Trophoblast cell (in vitro differentiated cells and primary cell): ENCODE measurements at regions not wholly inside any gene's neighbourhood (a gene's known extent, or its start where the extent isn't known, plus 50 kb on each side); places are given as distances from the start of the nearest gene placed in this dataset.

ENCODE experiments used
- DNase-seq, 2 donors: peaks; one replicate each; pipeline ENCODE4 v3.0.0-alpha.2; 2016
- H2AFZ ChIP-seq: 2 replicates; pipeline ENCODE4 v1.6.1; 2013; ENCODE audit warnings: low read length, moderate library complexity, mild to moderate bottlenecking; ENCODE audit not compliant: insufficient read depth, poor library complexity
- H2AK5ac ChIP-seq: 2 replicates; pipeline ENCODE4 v1.6.1; 2013; ENCODE audit warnings: mild to moderate bottlenecking, low read length
- H2BK120ac ChIP-seq: 2 replicates; pipeline ENCODE4 v1.6.1; 2013; ENCODE audit warnings: low read length, mild to moderate bottlenecking, moderate library complexity; ENCODE audit not compliant: insufficient read depth, poor library complexity
- H2BK12ac ChIP-seq: 2 replicates; pipeline ENCODE4 v1.6.1; 2013; ENCODE audit warnings: mild to moderate bottlenecking, low read length, moderate library complexity
- H2BK5ac ChIP-seq: 2 replicates; pipeline ENCODE4 v1.6.1; 2013; ENCODE audit warnings: low read length, low read depth, moderate library complexity, mild to moderate bottlenecking; ENCODE audit not compliant: poor library complexity
- H3K14ac ChIP-seq: 2 replicates; pipeline ENCODE4 v1.6.1; 2013; ENCODE audit warnings: mild to moderate bottlenecking, low read length
- H3K18ac ChIP-seq: 2 replicates; pipeline ENCODE4 v1.6.1; 2013; ENCODE audit warnings: mild to moderate bottlenecking, low read length
- H3K23ac ChIP-seq: 2 replicates; pipeline ENCODE4 v1.6.1; 2013; ENCODE audit warnings: low read length
- H3K27ac ChIP-seq: 2 replicates; pipeline ENCODE4 v1.5.1; 2013; ENCODE audit warnings: low read depth, mild to moderate bottlenecking, inconsistent platforms, low read length, moderate library complexity
- H3K27me3 ChIP-seq: 2 replicates; pipeline ENCODE4 v1.6.1; 2013; ENCODE audit warnings: inconsistent platforms, mild to moderate bottlenecking, low read length, moderate library complexity; ENCODE audit not compliant: insufficient read depth
- H3K36me3 ChIP-seq, 2 experiments: 1 replicate in 1 of 2; 2 replicates in 1 of 2; pipeline ENCODE4 v1.6.1; 2013; ENCODE audit warnings: low read length in 2 of 2, mild to moderate bottlenecking in 2 of 2, moderate library complexity in 1 of 2; ENCODE audit not compliant: insufficient read depth in 2 of 2, control insufficient read depth in 1 of 2
- H3K4ac ChIP-seq: 2 replicates; pipeline ENCODE4 v1.6.1; 2013; ENCODE audit warnings: low read depth, mild to moderate bottlenecking, low read length, moderate library complexity
- H3K4me1 ChIP-seq, 2 experiments: 1 replicate in 1 of 2; 2 replicates in 1 of 2; pipeline ENCODE4 v1.6.1; 2013; ENCODE audit warnings: low read length in 2 of 2, mild to moderate bottlenecking in 2 of 2, moderate library complexity in 1 of 2; ENCODE audit not compliant: insufficient read depth in 2 of 2, control insufficient read depth in 1 of 2
- H3K4me2 ChIP-seq: 2 replicates; pipeline ENCODE4 v1.6.1; 2013; ENCODE audit warnings: inconsistent platforms, mild to moderate bottlenecking, low read length, moderate library complexity
- H3K4me3 ChIP-seq: 2 replicates; pipeline ENCODE4 v1.5.1; 2013; ENCODE audit warnings: mild to moderate bottlenecking, low read depth, low read length, inconsistent platforms
- H3K79me1 ChIP-seq: one replicate; pipeline ENCODE4 v1.6.1; 2013; ENCODE audit warnings: low read length
- H3K79me2 ChIP-seq: 2 replicates; pipeline ENCODE4 v1.6.1; 2013; ENCODE audit warnings: low read length, mild to moderate bottlenecking; ENCODE audit not compliant: control insufficient read depth, insufficient read depth, poor library complexity
- H3K9ac ChIP-seq: 2 replicates; pipeline ENCODE4 v1.6.1; 2013; ENCODE audit warnings: mild to moderate bottlenecking, low read length
- H3K9me3 ChIP-seq: 2 replicates; pipeline ENCODE4 v1.6.1; 2013; ENCODE audit warnings: low read depth, mild to moderate bottlenecking, control low read depth, inconsistent platforms, low read length; ENCODE audit not compliant: insufficient read depth
- H4K12ac ChIP-seq: 2 replicates; pipeline ENCODE4 v1.6.1; 2013; ENCODE audit warnings: low read depth, mild to moderate bottlenecking, low read length, moderate library complexity
- H4K8ac ChIP-seq: 2 replicates; pipeline ENCODE4 v1.6.1; 2013; ENCODE audit warnings: low read depth, mild to moderate bottlenecking, low read length, moderate library complexity
- H4K91ac ChIP-seq: one replicate; pipeline ENCODE4 v1.6.1; 2013; ENCODE audit warnings: low read depth, mild to moderate bottlenecking, low read length, moderate library complexity
- WGBS: extraction: QIAGEN DNeasy Blood & Tissue Kit; methylation state at CpG from one replicate; pipeline ENCODE4 v1.1.7; 2013; ENCODE audit warnings: missing lambda C conversion rate; ENCODE audit not compliant: insufficient read length, insufficient coverage; ENCODE audit errors: extremely low coverage; 5-methylcytosine and 5-hydroxymethylcytosine counted together

DNA sequence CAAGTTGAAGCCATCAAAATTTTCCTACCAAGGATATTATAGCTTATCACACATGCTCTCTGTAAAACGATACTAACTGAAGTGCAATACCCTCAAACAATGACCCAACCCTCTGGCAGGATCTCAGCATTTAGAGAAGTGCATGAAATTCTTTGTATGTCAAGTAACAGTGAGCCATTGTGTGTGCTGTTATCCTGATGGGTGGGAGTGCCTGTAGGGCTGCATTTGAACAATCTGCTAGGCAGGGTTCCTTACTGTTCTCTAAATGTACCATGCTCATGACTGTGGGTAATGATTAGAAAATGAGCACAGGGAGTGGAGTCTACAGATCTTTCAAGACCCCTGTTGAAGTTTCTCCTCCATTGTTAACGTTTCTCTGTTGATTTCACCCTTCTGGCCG is 398.1 kb downstream of the NSUN3 start:
- Histone ChIP-seq H4K91ac (no peak overlapping the region), H2BK12ac (no peak overlapping the region), H3K27me3 (no peaks in the 10 kb centered on the region), H3K4me2 (no peak overlapping the region), H3K79me1 (no peaks in the 10 kb centered on the region), H4K12ac (no peak overlapping the region), H3K4me1 (no peaks in the 10 kb centered on the region), H2BK5ac (no peak overlapping the region), H3K14ac (no peak overlapping the region), H3K36me3 (no peaks in the 10 kb centered on the region), H2BK120ac (no peak overlapping the region), H3K9ac (no peak overlapping the region), H3K9me3 (no peaks in the 10 kb centered on the region), H2AFZ (no peak overlapping the region), H3K4ac (no peak overlapping the region), H3K18ac (no peak overlapping the region), H3K27ac (no peak overlapping the region), H2AK5ac (no peak overlapping the region), H3K23ac (no peak overlapping the region), H3K79me2 (no peaks in the 10 kb centered on the region), H4K8ac (no peak overlapping the region), H3K4me3 (no peak overlapping the region)
- no peak for DNase-seq
- WGBS: no CpG with 5 or more reads among the region's 3 CpGs

DNA sequence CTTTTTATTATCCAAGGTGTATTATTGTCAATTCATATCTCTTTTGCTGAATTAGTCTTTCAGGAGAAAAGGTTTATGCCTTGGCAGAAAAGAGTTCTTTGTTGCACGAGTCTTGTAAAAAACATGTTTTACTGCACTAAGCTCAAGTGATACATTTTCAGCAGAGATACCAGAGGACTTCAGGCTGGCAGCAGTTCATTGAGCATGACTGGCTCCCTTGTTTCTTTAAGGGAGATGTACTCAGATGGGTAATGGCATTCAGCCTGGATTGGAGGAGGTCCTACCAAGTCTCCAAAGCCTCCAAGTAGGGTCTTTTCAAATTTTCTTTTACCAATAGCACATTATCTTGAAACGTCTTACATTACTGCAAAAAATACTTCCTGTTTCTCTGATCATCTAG is 400.1 kb downstream of the NSUN3 start:
- Histone ChIP-seq H3K4ac (no peak overlapping the region), H3K27me3 (no peaks in the 10 kb centered on the region), H2BK120ac (no peak overlapping the region), H4K8ac (no peak overlapping the region), H3K27ac (no peak overlapping the region), H3K4me2 (no peak overlapping the region), H2AFZ (no peak overlapping the region), H2BK5ac (no peak overlapping the region), H3K79me1 (no peaks in the 10 kb centered on the region), H3K9ac (no peak overlapping the region), H2BK12ac (no peak overlapping the region), H3K14ac (no peak overlapping the region), H3K36me3 (no peaks in the 10 kb centered on the region), H3K18ac (no peak overlapping the region), H3K4me3 (no peak overlapping the region), H2AK5ac (no peak overlapping the region), H3K4me1 (no peaks in the 10 kb centered on the region), H4K12ac (no peak overlapping the region), H3K79me2 (no peaks in the 10 kb centered on the region), H3K23ac (no peak overlapping the region), H3K9me3 (no peaks in the 10 kb centered on the region), H4K91ac (no peak overlapping the region)
- no CpG with 5 or more reads among the region's 2 CpGs for WGBS
- DNase-seq: no peak

DNA sequence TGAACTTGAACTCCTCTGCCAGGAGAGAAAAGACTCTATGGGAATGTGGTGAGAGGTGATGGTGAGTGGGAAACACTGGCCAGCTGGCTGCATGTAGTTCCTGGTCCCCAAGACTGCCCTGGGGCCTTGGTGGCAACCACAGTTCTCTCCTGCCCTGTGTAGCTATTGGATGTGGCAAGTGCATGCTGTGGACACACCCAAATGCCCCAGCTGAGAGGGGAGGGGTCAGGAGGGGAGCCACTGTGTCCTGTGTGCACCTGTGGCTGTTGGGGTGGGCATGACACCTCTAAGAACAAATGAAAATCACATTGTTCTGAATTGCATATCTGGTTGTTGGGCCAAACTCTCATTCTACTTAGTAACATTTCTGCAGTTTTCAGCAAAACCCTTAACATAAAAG is 409.6 kb downstream of the NSUN3 start:
- no peaks in the 10 kb centered on the region for H3K79me2 ChIP-seq
- no peak overlapping the region for H2BK5ac ChIP-seq
- H3K18ac ChIP-seq: no peak overlapping the region
- H4K8ac ChIP-seq: no peak overlapping the region
- no peak overlapping the region for H3K4me3 ChIP-seq
- no peaks in the 10 kb centered on the region for H3K36me3 ChIP-seq
- DNase-seq: no peak
- H4K91ac ChIP-seq: no peak overlapping the region
- H3K27me3 ChIP-seq: no peaks in the 10 kb centered on the region
- no peaks in the 10 kb centered on the region for H3K79me1 ChIP-seq
- H2BK120ac ChIP-seq: no peak overlapping the region
- H3K9ac ChIP-seq: no peak overlapping the region
- no peak overlapping the region for H3K4ac ChIP-seq
- H3K9me3 ChIP-seq: no peaks in the 10 kb centered on the region
- no peak overlapping the region for H3K27ac ChIP-seq
- no peak overlapping the region for H3K4me2 ChIP-seq
- no peak overlapping the region for H3K14ac ChIP-seq
- H2AK5ac ChIP-seq: no peak overlapping the region
- no peak overlapping the region for H4K12ac ChIP-seq
- H2BK12ac ChIP-seq: no peak overlapping the region
- H3K23ac ChIP-seq: no peak overlapping the region
- no peaks in the 10 kb centered on the region for H3K4me1 ChIP-seq
- H2AFZ ChIP-seq: no peak overlapping the region

- H3K4me3 ChIP-seq: no peak overlapping the region
- H4K91ac ChIP-seq: no peak overlapping the region
- H2AK5ac ChIP-seq: no peak overlapping the region
- no peak overlapping the region for H4K12ac ChIP-seq
- no CpG with 5 or more reads among the region's 3 CpGs for WGBS
- H3K4ac ChIP-seq: no peak overlapping the region
- H2BK5ac ChIP-seq: no peak overlapping the region
- H3K18ac ChIP-seq: no peak overlapping the region
- H3K9ac ChIP-seq: no peak overlapping the region
- H3K14ac ChIP-seq: no peak overlapping the region
- no peak overlapping the region for H3K23ac ChIP-seq
- H3K79me1 ChIP-seq: no peaks in the 10 kb centered on the region
- H2BK12ac ChIP-seq: no peak overlapping the region
- no peak overlapping the region for H4K8ac ChIP-seq
- no peaks in the 10 kb centered on the region for H3K27me3 ChIP-seq
- no peak for DNase-seq
- H2AFZ ChIP-seq: no peak overlapping the region
- no peak overlapping the region for H3K4me2 ChIP-seq
- no peak overlapping the region for H3K27ac ChIP-seq
- no peaks in the 10 kb centered on the region for H3K4me1 ChIP-seq
- H3K79me2 ChIP-seq: no peaks in the 10 kb centered on the region
- H2BK120ac ChIP-seq: no peak overlapping the region
- no peaks in the 10 kb centered on the region for H3K36me3 ChIP-seq
- H3K9me3 ChIP-seq: no peaks in the 10 kb centered on the region
These were observed 418.5 kb downstream of the NSUN3 start for GRCh38 chr3:94481226-94481898.
